Calu3 (cell line): ENCODE measurements at regions not wholly inside any gene's neighbourhood (a gene's known extent, or its start where the extent isn't known, plus 50 kb on each side); places are given as distances from the start of the nearest gene placed in this dataset.
A peak's percentile ranks its signal among the peaks of the same experiment; 100 is the strongest.

Source experiments
- BruUV-seq: library from RNA; stranded (reverse); fragments of 400-500 nt; replicated peaks from 2 replicates; lab custom pipeline; 2021; lab: Mats Ljungman, UMichigan
- CTCF ChIA-PET: fragments of 300-600 bp; sonication (Branson Sonifier 250); formaldehyde crosslinking; loops from one replicate; lab custom pipeline; 2022; ENCODE audit warnings: antibody characterized with exemption; lab: Charles Lee
- DNase-seq: peaks from one replicate; pipeline ENCODE4 v3.0.0; 2022
- H3K27ac Mint-ChIP-seq: one replicate; pipeline ENCODE4 v1.8.0; 2022; ENCODE audit warnings: mixed read lengths; ENCODE audit not compliant: unreplicated experiment
- H3K27me3 Mint-ChIP-seq: one replicate; pipeline ENCODE4 v1.8.0; 2022; ENCODE audit warnings: mixed read lengths; ENCODE audit not compliant: unreplicated experiment
- H3K36me3 Mint-ChIP-seq: one replicate; pipeline ENCODE4 v1.8.0; 2022; ENCODE audit warnings: mild to moderate bottlenecking, moderate library complexity, mixed read lengths; ENCODE audit not compliant: insufficient read depth, unreplicated experiment
- H3K4me1 Mint-ChIP-seq: one replicate; pipeline ENCODE4 v1.8.0; 2022; ENCODE audit warnings: mild to moderate bottlenecking, low read depth, mixed read lengths; ENCODE audit not compliant: unreplicated experiment
- H3K4me3 Mint-ChIP-seq: one replicate; pipeline ENCODE4 v1.8.0; 2022; ENCODE audit warnings: mild to moderate bottlenecking, low read depth, moderate library complexity, mixed read lengths; ENCODE audit not compliant: unreplicated experiment
- H3K9me3 Mint-ChIP-seq: one replicate; pipeline ENCODE4 v1.8.0; 2022; ENCODE audit warnings: low read depth, mixed read lengths; ENCODE audit not compliant: unreplicated experiment
- intact Hi-C: fragments of 100-400 bp; cut with micrococcal nuclease; formaldehyde crosslinking; loops from one replicate; pipeline ENCODE4 v1.10.0; 2022; ENCODE audit not compliant: unreplicated experiment
- TF ChIP-seq, protein P1 (sequence below): fragments of 200-600 bp; IDR thresholded peaks from one replicate; pipeline ENCODE4 v1.8.0; 2022; ENCODE audit warnings: antibody characterized with exemption; ENCODE audit not compliant: unreplicated experiment

DNA sequence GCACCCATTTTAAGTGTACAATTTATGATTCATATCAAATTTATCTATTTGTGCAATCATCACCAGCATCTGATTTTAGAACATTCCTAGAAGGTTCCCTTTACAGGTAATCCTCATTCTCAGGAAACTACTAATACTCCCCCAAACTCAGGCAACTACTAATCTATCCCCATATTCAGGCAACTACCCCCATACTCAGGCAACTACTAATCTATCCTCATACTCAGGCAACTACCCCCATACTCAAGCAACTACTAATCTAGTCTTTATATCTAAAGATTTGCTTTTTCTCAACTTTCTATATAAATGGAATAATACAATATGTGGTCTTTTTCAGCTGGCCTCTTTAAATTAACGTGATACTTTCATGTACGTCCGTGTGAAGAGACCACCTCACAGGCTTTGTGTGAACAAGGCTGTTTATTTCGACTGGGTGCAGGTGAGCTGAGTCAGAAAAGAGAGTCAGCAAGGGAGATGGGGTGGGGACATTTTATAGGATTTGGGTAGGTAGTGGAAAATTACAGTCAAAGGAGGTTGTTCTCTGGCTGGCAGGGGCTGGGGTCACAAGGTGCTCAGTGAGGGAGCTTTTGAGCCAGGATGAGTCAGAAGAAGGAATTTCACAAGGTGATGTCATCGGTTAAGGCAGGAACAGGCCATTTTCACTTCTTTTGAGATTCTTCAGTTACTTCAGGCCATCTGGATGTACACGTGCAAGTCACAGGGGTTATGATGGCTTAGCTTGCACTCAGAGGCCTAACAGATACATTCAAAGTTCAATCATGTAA, 1444.5 kb upstream of the CADM2 start:
- peak; percentile 30 for DNase-seq
- H3K4me3 Mint-ChIP-seq, result no peak overlapping the region

DNA sequence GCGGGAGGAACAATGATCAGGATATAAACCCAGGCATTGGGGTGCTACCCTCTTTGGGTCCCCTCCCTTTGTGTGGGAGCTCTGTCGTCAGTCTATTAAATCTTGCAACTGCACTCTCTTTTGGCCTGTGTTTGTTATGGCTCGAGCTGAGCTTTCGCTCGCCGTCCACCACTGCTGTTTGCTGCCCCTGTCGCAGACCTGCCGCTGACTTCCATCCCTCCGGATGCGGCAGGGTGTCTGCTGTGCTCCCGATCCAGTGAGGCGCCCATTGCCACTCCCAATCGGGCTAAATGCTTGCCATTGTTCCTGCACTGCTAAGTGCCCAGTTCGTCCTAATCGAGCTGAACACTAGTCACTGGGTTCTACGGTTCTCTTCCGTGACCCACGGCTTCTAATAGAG, 1443.7 kb upstream of the CADM2 start:
- TF ChIP-seq, protein P1, sequence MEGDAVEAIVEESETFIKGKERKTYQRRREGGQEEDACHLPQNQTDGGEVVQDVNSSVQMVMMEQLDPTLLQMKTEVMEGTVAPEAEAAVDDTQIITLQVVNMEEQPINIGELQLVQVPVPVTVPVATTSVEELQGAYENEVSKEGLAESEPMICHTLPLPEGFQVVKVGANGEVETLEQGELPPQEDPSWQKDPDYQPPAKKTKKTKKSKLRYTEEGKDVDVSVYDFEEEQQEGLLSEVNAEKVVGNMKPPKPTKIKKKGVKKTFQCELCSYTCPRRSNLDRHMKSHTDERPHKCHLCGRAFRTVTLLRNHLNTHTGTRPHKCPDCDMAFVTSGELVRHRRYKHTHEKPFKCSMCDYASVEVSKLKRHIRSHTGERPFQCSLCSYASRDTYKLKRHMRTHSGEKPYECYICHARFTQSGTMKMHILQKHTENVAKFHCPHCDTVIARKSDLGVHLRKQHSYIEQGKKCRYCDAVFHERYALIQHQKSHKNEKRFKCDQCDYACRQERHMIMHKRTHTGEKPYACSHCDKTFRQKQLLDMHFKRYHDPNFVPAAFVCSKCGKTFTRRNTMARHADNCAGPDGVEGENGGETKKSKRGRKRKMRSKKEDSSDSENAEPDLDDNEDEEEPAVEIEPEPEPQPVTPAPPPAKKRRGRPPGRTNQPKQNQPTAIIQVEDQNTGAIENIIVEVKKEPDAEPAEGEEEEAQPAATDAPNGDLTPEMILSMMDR, result no peak
- CTCF ChIA-PET, result no interaction called here
- H3K36me3 Mint-ChIP-seq, result no peaks in the 10 kb centered on the region
- no TSS peak for BruUV-seq
- H3K9me3 Mint-ChIP-seq, result no peaks in the 10 kb centered on the region
- no peaks in the 10 kb centered on the region for H3K27me3 Mint-ChIP-seq
- no peak overlapping the region for H3K4me3 Mint-ChIP-seq
- peaks cover 16% of the 10 kb centered on the region for H3K4me1 Mint-ChIP-seq
- no peak overlapping the region for H3K27ac Mint-ChIP-seq
- intact Hi-C loops, result no loop called here
- no peak for DNase-seq

More for the DNA sequence above, 1444.5 kb upstream of the CADM2 start:
- Mint-ChIP-seq H3K4me1 (peaks cover 16% of the 10 kb centered on the region), H3K36me3 (no peaks in the 10 kb centered on the region), H3K9me3 (no peaks in the 10 kb centered on the region), H3K27ac (no peak overlapping the region), H3K27me3 (no peaks in the 10 kb centered on the region)
- CTCF ChIA-PET, result no interaction called here
- BruUV-seq, result no TSS peak
- intact Hi-C loops, result no loop called here
- TF ChIP-seq, protein P1, result no peak

DNA sequence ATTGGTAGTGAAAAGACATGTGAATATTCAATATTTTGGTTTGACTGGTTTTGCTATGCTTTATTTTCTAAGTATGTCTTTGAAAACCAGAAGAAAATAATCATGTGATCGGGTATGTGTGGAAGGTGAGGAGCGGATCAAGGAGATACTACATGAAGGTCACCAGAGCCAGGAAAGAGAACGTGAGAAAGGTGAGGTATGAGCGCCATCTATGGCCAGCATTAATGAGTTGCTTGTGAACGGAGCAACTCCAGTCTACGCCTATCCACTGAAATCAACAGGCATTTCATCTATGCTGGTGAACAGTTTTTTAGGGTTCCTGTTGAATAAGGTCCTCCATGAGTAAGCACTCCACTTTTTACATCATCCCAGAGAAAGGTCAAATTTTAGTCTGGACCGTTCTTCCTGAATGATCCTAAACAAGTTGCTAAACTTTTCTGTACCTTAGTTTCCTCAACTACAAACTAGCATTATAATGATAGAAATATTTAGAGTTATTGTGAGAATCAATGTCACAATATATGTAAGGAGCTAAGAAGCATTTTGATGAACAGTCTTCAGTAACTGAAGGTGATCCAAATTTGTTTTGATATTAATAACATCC, 1435.2 kb upstream of the CADM2 start:
- CTCF ChIA-PET, result no interaction called here
- DNase-seq, result peak; percentile 60
- intact Hi-C loops, result loop anchor here (1.0 to 10.0 kb wide), 3 partner anchors 879 to 1389 kb away; no protein-coding TSS in a partner anchor
- no TSS peak for BruUV-seq
- H3K4me1 Mint-ChIP-seq, result no peaks in the 10 kb centered on the region
- no peaks in the 10 kb centered on the region for H3K27me3 Mint-ChIP-seq
- H3K4me3 Mint-ChIP-seq, result no peak overlapping the region
- no peaks in the 10 kb centered on the region for H3K36me3 Mint-ChIP-seq
- H3K9me3 Mint-ChIP-seq, result no peaks in the 10 kb centered on the region
- H3K27ac Mint-ChIP-seq, result no peak overlapping the region
- TF ChIP-seq, protein P1, result peak; percentile 57

DNA sequence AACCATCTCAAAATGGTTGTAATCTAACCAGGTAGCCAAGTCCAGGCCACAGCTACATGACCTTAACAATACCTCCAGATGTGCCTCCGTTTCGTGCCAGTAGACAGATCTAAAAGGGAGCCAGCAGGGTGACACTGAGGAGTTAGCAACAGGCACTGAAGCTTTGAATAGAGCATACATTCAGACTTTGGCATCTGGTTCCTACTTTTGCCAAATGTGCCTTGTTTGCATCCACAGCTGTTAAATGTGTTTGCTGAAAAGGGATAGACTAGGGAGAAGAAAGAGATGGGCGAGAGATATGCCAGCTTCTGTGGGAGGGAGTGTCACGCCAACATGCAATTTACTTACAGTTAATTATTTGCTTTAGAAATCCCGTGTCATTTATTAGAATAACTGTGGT, 1433.9 kb upstream of the CADM2 start:
- no peaks in the 10 kb centered on the region for H3K27me3 Mint-ChIP-seq
- H3K4me1 Mint-ChIP-seq, result no peaks in the 10 kb centered on the region
- DNase-seq, result no peak
- no peaks in the 10 kb centered on the region for H3K36me3 Mint-ChIP-seq
- TF ChIP-seq, protein P1, result no peak
- intact Hi-C loops, result loop anchor here (10.0 kb wide), 2 partner anchors 1030 to 1390 kb away; no protein-coding TSS in a partner anchor
- no TSS peak for BruUV-seq
- no peak overlapping the region for H3K27ac Mint-ChIP-seq
- no peak overlapping the region for H3K4me3 Mint-ChIP-seq
- H3K9me3 Mint-ChIP-seq, result no peaks in the 10 kb centered on the region
- CTCF ChIA-PET, result no interaction called here
